ENCODE measurements at regions not wholly inside any gene's neighbourhood (a gene's known extent, or its start where the extent isn't known, plus 50 kb on each side); places are given as distances from the start of the nearest gene placed in this dataset.

GRCh38 chr11:38952698-38953097, 2354.7 kb upstream of the RAG2 start:
- no peak for TF ChIP-seq POLR2AphosphoS5 (IDR thresholded peaks at IDR 0.05)
- TF ChIP-seq POLR2A (IDR thresholded peaks at IDR 0.05): no peak

Measured in spleen (tissue), 3 donors.